K562 (cell line): ENCODE measurements at regions not wholly inside any gene's neighbourhood (a gene's known extent, or its start where the extent isn't known, plus 50 kb on each side); places are given as distances from the start of the nearest gene placed in this dataset.
A peak's percentile ranks its signal among the peaks of the same experiment; 100 is the strongest.

Experiments
- ATAC-seq: fragments of 200-7000 bp; cut with Tn5 transposase; 3 replicates; pipeline ENCODE4 v1.9.1; 2020; ENCODE audit warnings: moderate library complexity
- BruUV-seq: library from RNA; stranded (reverse); fragments of 400-500 nt; replicated peaks from 2 replicates; lab custom pipeline; 2021; lab: Mats Ljungman, UMichigan
- CTCF ChIA-PET: fragments of 300-600 bp; formaldehyde crosslinking; extraction: SDS; loops from one replicate; lab custom pipeline; 2021; ENCODE audit warnings: low intra/inter-chr PET ratio; lab: Yijun Ruan, JAX
- POLR2A ChIA-PET: fragments of 300-600, 350-650 bp; sonication (Branson Sonifier 250); formaldehyde crosslinking; extraction: SDS; loops from one replicate; lab custom pipeline; 2021; ENCODE audit warnings: antibody characterized with exemption, inconsistent platforms; lab: Yijun Ruan, JAX
- DNase-seq, 4 experiments: peaks; one replicate each; pipeline versions ENCODE4 v3.0.0 to v3.0.0-alpha.2; 2011 to 2018; ENCODE audit warnings: low spot score in 3 of 4, mixed read lengths in 3 of 4; ENCODE audit errors: extremely low read depth in 1 of 4
- FAIRE-seq: peaks from 2 replicates; lab custom pipeline; 2011; peaks lifted over from hg19 to GRCh38; lab: Jason Lieb, UNC
- H2AFZ ChIP-seq: 2 replicates; pipeline ENCODE4 v1.6.0; 2011; ENCODE audit warnings: low read depth, low read length, control low read depth, inconsistent platforms
- H3K27ac ChIP-seq: fragments of 200-600 bp; 3 replicates; pipeline ENCODE4 v1.8.0; 2011; ENCODE audit warnings: low read depth, mild to moderate bottlenecking, control low read depth, inconsistent platforms, low read length, moderate library complexity, mixed read lengths; ENCODE audit errors: extremely low read depth
- H3K27me3 ChIP-seq, 2 experiments: fragments of 300-600 bp in 1 of 2; 2 replicates in 1 of 2; 3 replicates in 1 of 2; pipeline versions ENCODE4 v1.6.0 to v1.8.0; 2011; ENCODE audit warnings: inconsistent platforms in 2 of 2, low read length in 2 of 2, mild to moderate bottlenecking in 1 of 2, mixed read lengths in 1 of 2, moderate library complexity in 1 of 2; ENCODE audit not compliant: control insufficient read depth in 2 of 2, insufficient read depth in 2 of 2
- H3K36me3 ChIP-seq: fragments of 300-600 bp; 3 replicates; pipeline ENCODE4 v1.8.0; 2011; ENCODE audit warnings: mild to moderate bottlenecking, low read length, inconsistent platforms; ENCODE audit not compliant: control insufficient read depth, insufficient read depth
- H3K4me1 ChIP-seq, 2 experiments: fragments of 200-600 bp in 1 of 2; replicated peaks in 1 of 2; 2 replicates in 1 of 2; 3 replicates in 1 of 2; pipeline versions ENCODE4 v1.5.1 to v1.8.0; 2011; ENCODE audit warnings: inconsistent platforms in 2 of 2, low read length in 2 of 2, mild to moderate bottlenecking in 1 of 2, mixed read lengths in 1 of 2, moderate library complexity in 1 of 2; ENCODE audit not compliant: control insufficient read depth in 2 of 2, insufficient read depth in 2 of 2
- H3K4me2 ChIP-seq: 2 replicates; pipeline ENCODE4 v1.6.1; 2011; ENCODE audit warnings: low read length, control low read depth, inconsistent platforms, mixed read lengths; ENCODE audit not compliant: insufficient read depth
- H3K4me3 ChIP-seq: fragments of 200-600 bp; sonication (generic), shearing (Covaris generic); 2 replicates; pipeline ENCODE4 v1.5.1; 2016; ENCODE audit warnings: control low read depth, inconsistent platforms
- H3K79me2 ChIP-seq: fragments of 200-600 bp; 3 replicates; pipeline ENCODE4 v1.8.0; 2011; ENCODE audit warnings: low read length, inconsistent platforms; ENCODE audit not compliant: control insufficient read depth, insufficient read depth
- H3K9ac ChIP-seq, 2 experiments: 2 replicates each; pipeline versions ENCODE4 v1.6.0 to v1.6.1; 2011; ENCODE audit warnings: low read depth in 2 of 2, low read length in 2 of 2, control low read depth in 1 of 2, inconsistent platforms in 1 of 2, mild to moderate bottlenecking in 1 of 2, mixed read lengths in 1 of 2; ENCODE audit not compliant: insufficient read depth in 1 of 2
- H3K9me1 ChIP-seq: one replicate; pipeline ENCODE4 v1.6.0; 2011; ENCODE audit warnings: inconsistent platforms, mild to moderate bottlenecking, low read length, moderate library complexity; ENCODE audit not compliant: control insufficient read depth, insufficient read depth
- H3K9me3 ChIP-seq: replicated peaks from 2 replicates; pipeline ENCODE4 v1.5.1; 2011; ENCODE audit warnings: low read depth, low read length, inconsistent platforms; ENCODE audit not compliant: control insufficient read depth, insufficient read depth
- H4K20me1 ChIP-seq: replicated peaks from 2 replicates; pipeline ENCODE4 v1.6.1; 2011; ENCODE audit warnings: low read length, inconsistent platforms, mixed read lengths; ENCODE audit not compliant: control insufficient read depth, insufficient read depth
- ATF7 ChIP-seq: fragments of 450-650 bp; IDR thresholded peaks from 2 replicates; pipeline ENCODE4 v1.7.1; 2014; ENCODE audit warnings: mild to moderate bottlenecking, moderate library complexity
- CBFA2T3 ChIP-seq: fragments of 450-650 bp; IDR thresholded peaks from 2 replicates; pipeline ENCODE4 v1.6.1; 2017
- HCFC1 ChIP-seq: IDR thresholded peaks from 2 replicates; pipeline ENCODE4 v1.6.1; 2012; ENCODE audit warnings: low read depth, low read length, improper control_type of control experiment
- L3MBTL2 ChIP-seq: fragments of 450-650 bp; IDR thresholded peaks from 2 replicates; pipeline ENCODE4 v1.6.1; 2016; ENCODE audit warnings: mild to moderate bottlenecking, moderate library complexity
- MIER1 ChIP-seq: fragments of 450-650 bp; IDR thresholded peaks from 2 replicates; pipeline ENCODE4 v1.6.1; 2016; ENCODE audit warnings: antibody characterized with exemption, mild to moderate bottlenecking, low read depth
- MTA2 ChIP-seq: fragments of 450-650 bp; IDR thresholded peaks from 2 replicates; pipeline ENCODE4 v1.6.1; 2016; ENCODE audit warnings: low read depth
- PCBP1 ChIP-seq: fragments of 200-400 bp; formaldehyde crosslinking; IDR thresholded peaks from 2 replicates; pipeline ENCODE4 v1.6.1; 2018; ENCODE audit warnings: mild to moderate bottlenecking, low read depth, low read length; ENCODE audit not compliant: poor library complexity, severe bottlenecking
- RBFOX2 ChIP-seq: fragments of 200-400 bp; formaldehyde crosslinking; IDR thresholded peaks from 2 replicates; pipeline ENCODE4 v1.6.1; 2017; ENCODE audit warnings: low read depth, mild to moderate bottlenecking, low read length, moderate library complexity
- RBM14 ChIP-seq: fragments of 200-400 bp; formaldehyde crosslinking; IDR thresholded peaks from 2 replicates; pipeline ENCODE4 v1.6.1; 2018; ENCODE audit warnings: low read depth, mild to moderate bottlenecking, low read length, moderate library complexity, borderline replicate concordance; ENCODE audit not compliant: insufficient read depth
- SIX5 ChIP-seq, 2 experiments: IDR thresholded peaks; 2 replicates each; pipeline ENCODE4 v1.6.1; 2011; ENCODE audit warnings: low read length in 2 of 2, borderline replicate concordance in 1 of 2, low read depth in 1 of 2, mild to moderate bottlenecking in 1 of 2, moderate library complexity in 1 of 2; ENCODE audit not compliant: insufficient read depth in 1 of 2
- SPI1 ChIP-seq: IDR thresholded peaks from 2 replicates; pipeline ENCODE4 v1.6.1; 2011; ENCODE audit warnings: low read depth, low read length, control low read depth, borderline replicate concordance
- TCF3 ChIP-seq: sonication (generic); formaldehyde crosslinking; IDR thresholded peaks from 2 replicates; pipeline ENCODE4 v1.4.0; 2020; ENCODE audit warnings: mild to moderate bottlenecking, missing genetic modification reagents
- ZNF143 ChIP-seq: sonication (generic); formaldehyde crosslinking; IDR thresholded peaks from 2 replicates; pipeline ENCODE4 v1.9.0; 2022; ENCODE audit warnings: mild to moderate bottlenecking, missing genetic modification reagents
- ZNF316 ChIP-seq: fragments of 450-650 bp; IDR thresholded peaks from 2 replicates; pipeline ENCODE4 v1.6.1; 2016
- WGBS: fragments of 100-300 bp; shearing (Covaris generic); methylation state at CpG from one replicate; pipeline ENCODE4 v1.1.6; 2016; ENCODE audit warnings: low coverage, mixed read lengths; ENCODE audit not compliant: insufficient coverage; ENCODE audit errors: missing lambda C conversion rate; 5-methylcytosine and 5-hydroxymethylcytosine counted together
- in situ Hi-C: fragments of 300-500 bp; cut with MboI; formaldehyde crosslinking; loops from 4 replicates; pipeline ENCODE4 v1.15.0; 2018; ENCODE audit warnings: inconsistent platforms, mixed read lengths
- intact Hi-C: fragments of 100-400 bp; cut with micrococcal nuclease; formaldehyde crosslinking; loops from 2 replicates; pipeline ENCODE4 v1.14.2; 2022
- TF ChIP-seq, protein P1 (sequence below): fragments of 250-450 bp; sonication (Bioruptor Pico); IDR thresholded peaks from 2 replicates; pipeline ENCODE4 v1.8.0; 2022; ENCODE audit warnings: moderate library complexity, mild to moderate bottlenecking, inconsistent platforms
- TF ChIP-seq, protein P2 (sequence below): sonication (generic); formaldehyde crosslinking; IDR thresholded peaks from 2 replicates; pipeline ENCODE4 v1.8.0; 2022; ENCODE audit warnings: missing genetic modification reagents, mild to moderate bottlenecking, moderate library complexity, borderline replicate concordance
- TF ChIP-seq, protein P3 (sequence below): fragments of 450-650 bp; conservative IDR thresholded peaks from 2 replicates; pipeline ENCODE4 v1.6.1; 2016; ENCODE audit warnings: missing genetic modification characterization, low read depth, mild to moderate bottlenecking, missing compliant biosample characterization, moderate library complexity

DNA sequence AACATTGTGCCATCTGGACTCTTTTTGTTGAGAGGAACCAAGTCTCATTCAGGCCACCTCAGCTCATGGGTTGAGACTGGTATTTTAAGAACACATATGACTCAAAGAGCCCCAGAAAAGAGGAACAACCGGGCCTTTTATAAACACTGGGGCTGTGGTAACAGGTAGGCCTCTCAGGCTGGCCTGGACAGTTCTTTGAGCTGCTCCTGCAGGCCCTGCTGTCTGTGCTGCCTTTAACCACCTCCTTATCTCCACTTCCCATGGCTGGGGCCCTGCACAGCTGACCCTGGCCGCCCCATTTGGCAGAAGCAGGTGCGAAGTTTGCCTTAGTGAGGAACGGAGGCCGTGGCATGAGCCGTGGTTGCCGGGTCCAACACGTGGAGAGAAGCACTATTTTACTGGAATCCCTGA is 163.3 kb downstream of the RHOU start:
- peaks cover 18 to 77% of the 10 kb centered on the region in 2 experiments for H3K27me3 ChIP-seq
- no peak for FAIRE-seq
- ATAC-seq, result peak; percentile 58
- intact Hi-C loops, result no loop called here
- DNase-seq, result peak in 2 of 4 experiments; percentile 14 to 17
- H3K9ac ChIP-seq, result no peak overlapping the region; a peak in 1 of 4 replicates
- H3K4me2 ChIP-seq, result no peak overlapping the region
- H3K79me2 ChIP-seq, result no peaks in the 10 kb centered on the region
- H4K20me1 ChIP-seq, result peaks cover 5% of the 10 kb centered on the region; the same call in 1 of the 2 replicates
- WGBS, result 1% methylated on average over 8 of the region's 8 CpGs
- ChIA-PET POLR2A (interaction anchor here (0.6 to 1.1 kb wide), 3 partner anchors 9 to 49 kb away, joined by 3 to 4 read pairs (median 3); no protein-coding TSS in a partner anchor), CTCF (no interaction called here)
- no peak overlapping the region for H2AFZ ChIP-seq
- in situ Hi-C loops, result no loop called here
- no TSS peak for BruUV-seq
- H3K9me3 ChIP-seq, result no peaks in the 10 kb centered on the region
- no peaks in the 10 kb centered on the region for H3K36me3 ChIP-seq
- no peak for TF ChIP-seq RBFOX2
- 0 out of 2 replicates have a peak, but pooled peaks have one; percentile 17 for TF ChIP-seq SPI1
- TF ChIP-seq, protein P1, sequence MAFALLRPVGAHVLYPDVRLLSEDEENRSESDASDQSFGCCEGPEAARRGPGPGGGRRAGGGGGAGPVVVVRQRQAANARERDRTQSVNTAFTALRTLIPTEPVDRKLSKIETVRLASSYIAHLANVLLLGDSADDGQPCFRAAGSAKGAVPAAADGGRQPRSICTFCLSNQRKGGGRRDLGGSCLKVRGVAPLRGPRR (CRISPR knock-in tag), result no peak
- TF ChIP-seq RBM14, result no peak
- peak; percentile 5; the same call in 1 of the 2 replicates for TF ChIP-seq CBFA2T3
- 0 out of 2 replicates have a peak, but pooled peaks have one; percentile 30 for TF ChIP-seq TCF3 (CRISPR knock-in tag)
- no peak for TF ChIP-seq PCBP1
- no peak for TF ChIP-seq MTA2
- TF ChIP-seq, protein P2, sequence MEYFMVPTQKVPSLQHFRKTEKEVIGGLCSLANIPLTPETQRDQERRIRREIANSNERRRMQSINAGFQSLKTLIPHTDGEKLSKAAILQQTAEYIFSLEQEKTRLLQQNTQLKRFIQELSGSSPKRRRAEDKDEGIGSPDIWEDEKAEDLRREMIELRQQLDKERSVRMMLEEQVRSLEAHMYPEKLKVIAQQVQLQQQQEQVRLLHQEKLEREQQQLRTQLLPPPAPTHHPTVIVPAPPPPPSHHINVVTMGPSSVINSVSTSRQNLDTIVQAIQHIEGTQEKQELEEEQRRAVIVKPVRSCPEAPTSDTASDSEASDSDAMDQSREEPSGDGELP (CRISPR knock-in tag), result peak; percentile 63; the same call in 1 of the 2 replicates
- TF ChIP-seq ZNF143 (CRISPR knock-in tag), result no peak
- TF ChIP-seq MIER1, result no peak
- no peak for TF ChIP-seq SIX5 (IDR thresholded peaks at IDR 0.05; ENCODE audit: borderline replicate concordance in 1 of 2, insufficient read depth in 1 of 2, low read depth in 1 of 2, low read length in 2 of 2)
- TF ChIP-seq ATF7, result no peak
- TF ChIP-seq HCFC1, result no peak
- TF ChIP-seq ZNF316, result no peak
- peak; percentile 60 for TF ChIP-seq L3MBTL2
- TF ChIP-seq, protein P3, sequence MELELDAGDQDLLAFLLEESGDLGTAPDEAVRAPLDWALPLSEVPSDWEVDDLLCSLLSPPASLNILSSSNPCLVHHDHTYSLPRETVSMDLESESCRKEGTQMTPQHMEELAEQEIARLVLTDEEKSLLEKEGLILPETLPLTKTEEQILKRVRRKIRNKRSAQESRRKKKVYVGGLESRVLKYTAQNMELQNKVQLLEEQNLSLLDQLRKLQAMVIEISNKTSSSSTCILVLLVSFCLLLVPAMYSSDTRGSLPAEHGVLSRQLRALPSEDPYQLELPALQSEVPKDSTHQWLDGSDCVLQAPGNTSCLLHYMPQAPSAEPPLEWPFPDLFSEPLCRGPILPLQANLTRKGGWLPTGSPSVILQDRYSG (tag), result no peak
- no peak overlapping the region for H3K4me3 ChIP-seq
- H3K9me1 ChIP-seq, result peaks cover 3% of the 10 kb centered on the region
- no peaks in the 10 kb centered on the region for H3K4me1 ChIP-seq
- H3K27ac ChIP-seq, result no peak overlapping the region
